GM21825 (cell line): ENCODE measurements at regions not wholly inside any gene's neighbourhood (a gene's known extent, or its start where the extent isn't known, plus 50 kb on each side); places are given as distances from the start of the nearest gene placed in this dataset.
"Not testable (repeated sequence)": the region's sequence is repeated elsewhere in the genome, so short reads cannot be mapped to it uniquely, and the experiment has no call there.

Source experiments
- ATAC-seq: cut with Tn5 transposase; IDR thresholded peaks from one replicate; pipeline ENCODE4 v1.9.1; 2021; ENCODE audit warnings: mild to moderate bottlenecking, moderate library complexity; ENCODE audit not compliant: unreplicated experiment

- no peak for ATAC-seq
Measured at GRCh38 chr1:219074084-219074728, 99.5 kb upstream of the LYPLAL1 start.

- no peak for ATAC-seq
Measured at GRCh38 chr1:219075121-219075879, 98.4 kb upstream of the LYPLAL1 start.

GRCh38 chr1:219076326-219076937 is 97.2 kb upstream of the LYPLAL1 start:
- no peak for ATAC-seq

DNA sequence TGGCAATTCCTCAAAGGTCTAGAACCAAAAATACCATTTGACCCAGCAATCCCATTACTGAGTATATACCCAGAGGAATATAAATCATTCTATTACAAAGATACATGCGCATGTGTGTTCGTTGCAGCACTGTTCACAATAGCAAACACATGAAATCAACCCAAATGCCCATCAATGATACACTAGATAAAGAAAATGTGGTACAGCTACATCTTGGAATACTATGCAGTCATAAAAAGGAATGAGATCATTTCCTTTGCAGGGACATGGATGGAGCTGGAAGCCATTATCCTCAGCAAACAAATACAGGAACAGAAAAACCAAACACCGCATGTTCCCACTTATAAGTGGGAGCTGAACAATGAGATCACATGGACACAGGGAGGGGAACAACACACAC is 95.9 kb upstream of the LYPLAL1 start:
- ATAC-seq = not testable (repeated sequence)

- peak; percentile 70 for ATAC-seq
Measured at GRCh38 chr1:219081943-219082925, 91.4 kb upstream of the LYPLAL1 start.

DNA sequence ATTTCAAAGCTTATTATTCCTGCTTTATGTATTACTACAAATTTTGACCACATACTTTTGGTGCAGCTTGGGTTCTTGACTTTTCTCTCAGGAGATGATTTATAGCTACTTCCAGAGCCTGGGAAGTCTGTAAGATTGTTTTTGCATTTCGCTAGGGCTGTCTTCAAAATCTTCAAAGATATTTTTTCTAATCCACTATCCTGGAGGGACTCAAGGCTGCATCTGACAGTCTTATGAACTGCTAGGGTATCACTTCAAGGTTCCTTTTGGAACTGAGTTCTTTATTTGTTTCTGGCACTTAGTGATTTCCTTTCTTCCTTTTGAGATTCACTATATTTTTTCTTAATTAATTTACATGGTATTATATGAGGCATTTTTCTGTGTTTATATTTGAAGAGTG is 90.0 kb upstream of the LYPLAL1 start:
- no peak for ATAC-seq

DNA sequence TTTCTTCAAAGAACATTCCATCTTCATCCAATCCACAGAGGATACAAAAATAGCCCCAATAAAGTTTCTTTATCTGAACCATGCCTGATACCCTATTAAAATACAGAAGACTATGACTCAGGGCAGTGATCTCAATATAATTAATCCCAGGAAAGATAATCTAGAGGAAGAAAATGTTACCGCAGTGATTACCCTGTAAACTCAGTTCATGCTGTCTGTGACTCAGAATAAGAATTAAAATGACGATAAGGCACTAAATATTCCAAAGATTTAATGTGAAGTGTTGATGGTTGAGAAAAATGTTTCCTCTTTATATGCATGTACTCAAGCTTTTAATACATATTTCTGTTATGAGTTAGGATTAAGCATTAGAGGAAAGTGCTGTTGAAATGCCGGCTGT is 88.6 kb upstream of the LYPLAL1 start:
- ATAC-seq = no peak

GRCh38 chr1:219085988-219086387 is 87.7 kb upstream of the LYPLAL1 start:
- ATAC-seq = no peak

GRCh38 chr1:219086956-219087469 is 86.7 kb upstream of the LYPLAL1 start:
- ATAC-seq = no peak

DNA sequence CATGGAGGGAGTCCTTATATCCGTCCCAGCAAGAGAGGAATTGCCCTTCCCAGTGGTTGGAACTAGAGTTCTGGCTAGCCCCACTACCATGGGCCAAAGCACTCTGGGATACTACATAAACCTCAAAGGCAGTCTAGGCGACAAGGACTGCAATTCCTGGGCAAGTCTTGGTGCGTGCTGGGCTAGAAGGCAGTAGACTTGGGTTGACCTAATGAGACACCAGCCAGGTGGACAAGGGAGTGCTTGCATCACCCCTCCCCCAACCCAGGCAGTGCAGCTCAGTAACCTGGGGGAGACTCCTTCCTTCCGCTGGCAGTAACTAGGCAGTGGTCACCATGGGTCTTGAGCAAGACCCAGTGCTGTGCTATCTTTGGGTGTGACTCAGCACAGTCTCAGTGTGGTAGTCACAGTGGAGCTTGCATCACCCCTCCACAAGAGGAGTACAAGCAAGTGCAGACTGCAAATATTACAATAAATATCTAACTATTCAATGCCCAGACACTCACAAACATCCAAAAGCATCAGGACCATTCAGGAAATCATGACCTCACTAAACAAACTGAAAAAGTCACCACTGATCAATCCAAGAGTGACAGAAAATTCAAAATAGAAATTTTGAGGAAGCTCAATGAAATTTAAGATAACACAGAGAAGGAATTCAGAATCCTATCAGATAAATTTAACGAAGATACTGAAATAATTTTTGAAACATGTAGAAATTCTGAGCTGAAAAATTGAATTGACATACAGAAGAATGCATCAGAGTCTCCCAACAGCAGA is 84.7 kb upstream of the LYPLAL1 start:
- ATAC-seq = peak; percentile 85

- ATAC-seq = peak; percentile 66
Measured at GRCh38 chr1:219090607-219091006, 83.1 kb upstream of the LYPLAL1 start.

DNA sequence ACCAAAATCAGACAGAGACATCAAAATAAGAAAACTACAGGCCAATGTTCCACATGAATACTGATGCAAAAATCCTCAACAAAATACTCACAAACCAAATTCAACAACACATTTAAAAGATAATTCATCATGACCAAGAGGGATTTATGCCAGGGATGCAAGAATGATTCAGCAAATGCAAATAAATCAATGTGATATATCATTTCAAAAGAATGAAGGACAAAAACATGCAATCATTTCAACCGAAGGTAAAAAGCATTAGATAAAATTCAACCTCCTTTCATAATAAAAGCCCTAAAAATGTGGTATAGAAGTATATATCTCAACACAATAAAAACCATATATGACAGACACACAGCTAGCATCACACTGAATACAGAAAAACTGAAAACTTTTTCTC is 81.5 kb upstream of the LYPLAL1 start:
- no peak for ATAC-seq

GRCh38 chr1:219099307-219099706 is 74.4 kb upstream of the LYPLAL1 start:
- ATAC-seq = peak; percentile 57

DNA sequence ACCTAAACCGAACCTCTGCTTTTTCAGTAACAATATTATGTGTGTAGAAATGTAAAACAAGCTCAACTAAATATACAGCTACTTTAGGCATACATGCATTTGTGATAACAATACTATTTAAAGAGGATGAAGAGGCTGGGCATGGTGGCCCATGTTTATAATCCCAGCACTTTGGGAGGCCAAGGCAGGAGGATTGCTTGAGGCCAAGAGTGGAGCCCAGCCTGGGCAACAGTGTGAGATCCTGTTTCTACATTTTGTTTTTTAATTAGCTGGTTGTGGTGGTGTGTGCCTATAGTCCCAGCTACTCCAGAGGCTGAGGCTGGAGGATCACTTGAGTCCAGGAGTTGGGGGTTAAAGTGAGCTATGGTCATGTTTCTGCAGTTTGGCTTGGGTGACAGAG is 73.6 kb upstream of the LYPLAL1 start:
- no peak for ATAC-seq

DNA sequence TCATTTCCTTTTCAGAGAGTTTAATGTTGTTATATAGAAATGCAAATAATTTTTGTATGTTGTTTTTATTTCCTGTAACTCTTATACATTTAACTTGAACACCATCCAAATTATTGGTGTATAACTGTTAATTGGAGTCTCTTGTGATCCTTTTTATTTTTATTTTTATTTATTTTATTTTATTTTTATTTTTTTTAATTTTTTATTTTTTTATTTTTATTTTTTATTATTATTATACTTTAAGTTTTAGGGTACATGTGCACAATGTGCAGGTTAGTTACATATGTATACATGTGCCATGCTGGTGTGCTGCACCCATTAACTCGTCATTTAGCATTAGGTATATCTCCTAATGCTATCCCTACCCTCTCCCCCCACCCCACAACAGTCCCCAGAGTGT is 71.2 kb upstream of the LYPLAL1 start:
- ATAC-seq = not testable (repeated sequence)

GRCh38 chr1:219105893-219106292 is 67.8 kb upstream of the LYPLAL1 start:
- ATAC-seq = no peak

- ATAC-seq = no peak
Measured at GRCh38 chr1:219109424-219110018, 64.2 kb upstream of the LYPLAL1 start.

GRCh38 chr1:219113261-219113660 is 60.4 kb upstream of the LYPLAL1 start:
- ATAC-seq = no peak

DNA sequence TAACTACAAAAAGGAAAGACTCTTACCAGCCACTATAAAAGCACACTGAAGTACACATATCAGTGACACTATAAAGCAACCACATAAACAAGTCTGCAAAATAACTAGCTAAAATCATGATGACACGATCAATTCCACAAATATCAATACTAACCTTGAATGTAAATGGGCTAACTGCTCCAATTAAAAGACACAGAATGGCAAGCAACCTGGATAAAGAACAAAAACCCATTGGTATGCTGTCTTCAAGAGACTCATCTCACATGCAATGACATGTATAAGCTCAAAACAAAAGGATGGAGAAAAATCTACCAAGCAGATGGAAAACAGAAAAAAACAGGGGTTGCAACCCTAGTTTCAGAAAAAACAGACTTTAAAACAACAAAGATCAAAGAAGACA is 59.7 kb upstream of the LYPLAL1 start:
- no peak for ATAC-seq

- no peak for ATAC-seq
Measured at GRCh38 chr1:219119839-219120238, 53.8 kb upstream of the LYPLAL1 start.
